ENCODE measurements at regions not wholly inside any gene's neighbourhood (a gene's known extent, or its start where the extent isn't known, plus 50 kb on each side); places are given as distances from the start of the nearest gene placed in this dataset.

- no peak for TF ChIP-seq CREB1 (CRISPR knock-in tag; IDR thresholded peaks at IDR 0.05)
- TF ChIP-seq TEAD4 (CRISPR knock-in tag; IDR thresholded peaks at IDR 0.05): no peak
- TF ChIP-seq IRF2 (CRISPR knock-in tag; IDR thresholded peaks at IDR 0.05; ENCODE audit: borderline replicate concordance, low read depth): no peak
- no peak for TF ChIP-seq HMGXB4 (CRISPR knock-in tag; IDR thresholded peaks at IDR 0.05)
- no peak for TF ChIP-seq CTCF (IDR thresholded peaks at IDR 0.05)
- no peak for TF ChIP-seq ATF6 (CRISPR knock-in tag; IDR thresholded peaks at IDR 0.05)
- no peak for TF ChIP-seq E2F1 (CRISPR knock-in tag; IDR thresholded peaks at IDR 0.05)
- TF ChIP-seq AFF4 (CRISPR knock-in tag; IDR thresholded peaks at IDR 0.05; ENCODE audit: borderline replicate concordance): no peak
- TF ChIP-seq FOXK1 (CRISPR knock-in tag; IDR thresholded peaks at IDR 0.05): no peak
- no peak for TF ChIP-seq ATF2 (CRISPR knock-in tag; IDR thresholded peaks at IDR 0.05; ENCODE audit: borderline replicate concordance, low read depth)
- TF ChIP-seq ETV6 (CRISPR knock-in tag; IDR thresholded peaks at IDR 0.05): no peak
- no peak for TF ChIP-seq E2F5 (CRISPR knock-in tag; IDR thresholded peaks at IDR 0.05)
- no peak for TF ChIP-seq USF1 (CRISPR knock-in tag; IDR thresholded peaks at IDR 0.05)
- no peak for TF ChIP-seq FOXP4 (CRISPR knock-in tag; IDR thresholded peaks at IDR 0.05)
Observed at GRCh38 chr9:120281665-120282064, 298.3 kb downstream of the CDK5RAP2 start.
